ENCODE measurements at regions not wholly inside any gene's neighbourhood (a gene's known extent, or its start where the extent isn't known, plus 50 kb on each side); places are given as distances from the start of the nearest gene placed in this dataset.
"Not testable (repeated sequence)": the region's sequence is repeated elsewhere in the genome, so short reads cannot be mapped to it uniquely, and the experiment has no call there.

GRCh38 chr9:88596376-88596775 lies 61.4 kb downstream of the NXNL2 start:
- Mint-ChIP-seq H3K36me3 (no peaks in the 10 kb centered on the region), H3K27ac (no peak overlapping the region), H3K9me3 (peaks cover 1% of the 10 kb centered on the region), H3K27me3 (peaks cover 2% of the 10 kb centered on the region), H3K4me3 (no peak overlapping the region), H3K4me1 (no peaks in the 10 kb centered on the region)
- DNase-seq (ENCODE audit: low spot score in 2 of 2) (no peak), ATAC-seq (ENCODE audit: low read depth) (no peak)

- no peak for DNase-seq (ENCODE audit: low spot score in 2 of 2)
- H3K4me1 Mint-ChIP-seq: no peaks in the 10 kb centered on the region
Observed at GRCh38 chr9:88604836-88605511, 70.0 kb downstream of the NXNL2 start.

GRCh38 chr9:88605512-88606362 lies 70.8 kb downstream of the NXNL2 start:
- no peak for DNase-seq (ENCODE audit: low spot score in 2 of 2)
- Mint-ChIP-seq H3K9me3 (peaks cover 3% of the 10 kb centered on the region), H3K4me1 (no peaks in the 10 kb centered on the region), H3K4me3 (no peak overlapping the region), H3K27ac (no peak overlapping the region), H3K36me3 (no peaks in the 10 kb centered on the region), H3K27me3 (no peaks in the 10 kb centered on the region)
- no peak for ATAC-seq (ENCODE audit: low read depth)

More at GRCh38 chr9:88604836-88605511, 70.0 kb downstream of the NXNL2 start:
- H3K36me3 Mint-ChIP-seq: no peaks in the 10 kb centered on the region
- H3K27me3 Mint-ChIP-seq: no peaks in the 10 kb centered on the region
- no peak overlapping the region for H3K27ac Mint-ChIP-seq
- no peak overlapping the region for H3K4me3 Mint-ChIP-seq
- ATAC-seq (ENCODE audit: low read depth): no peak
- peaks cover 3% of the 10 kb centered on the region for H3K9me3 Mint-ChIP-seq

GRCh38 chr9:88614359-88614758 lies 79.4 kb downstream of the NXNL2 start:
- H3K4me1 Mint-ChIP-seq: no peaks in the 10 kb centered on the region
- H3K27me3 Mint-ChIP-seq: no peaks in the 10 kb centered on the region
- H3K4me3 Mint-ChIP-seq: no peak overlapping the region
- peaks cover 11% of the 10 kb centered on the region for H3K9me3 Mint-ChIP-seq
- ATAC-seq (ENCODE audit: low read depth) (no peak), DNase-seq (ENCODE audit: low spot score in 2 of 2) (no peak)
- no peak overlapping the region for H3K27ac Mint-ChIP-seq
- H3K36me3 Mint-ChIP-seq: peaks cover 2% of the 10 kb centered on the region

- Mint-ChIP-seq H3K4me1 (no peaks in the 10 kb centered on the region), H3K36me3 (no peaks in the 10 kb centered on the region), H3K27ac (no peak overlapping the region), H3K9me3 (no peaks in the 10 kb centered on the region), H3K27me3 (no peaks in the 10 kb centered on the region), H3K4me3 (no peak overlapping the region)
- no peak for DNase-seq (ENCODE audit: low spot score in 2 of 2)
- no peak for ATAC-seq (ENCODE audit: low read depth)
Observed at GRCh38 chr9:88623698-88624097, 88.7 kb downstream of the NXNL2 start.

GRCh38 chr9:88628114-88628513 lies 93.1 kb downstream of the NXNL2 start:
- DNase-seq (ENCODE audit: low spot score in 2 of 2) (no peak), ATAC-seq (ENCODE audit: low read depth) (no peak)
- H3K9me3 Mint-ChIP-seq: peaks cover 3% of the 10 kb centered on the region
- no peaks in the 10 kb centered on the region for H3K4me1 Mint-ChIP-seq
- no peaks in the 10 kb centered on the region for H3K36me3 Mint-ChIP-seq
- no peaks in the 10 kb centered on the region for H3K27me3 Mint-ChIP-seq
- no peak overlapping the region for H3K27ac Mint-ChIP-seq
- H3K4me3 Mint-ChIP-seq: no peak overlapping the region

- H3K4me3 Mint-ChIP-seq: no peak overlapping the region
- no peak for ATAC-seq (ENCODE audit: low read depth)
Observed at GRCh38 chr9:88628811-88629210, 93.8 kb downstream of the NXNL2 start.

GRCh38 chr9:88630574-88630973 lies 95.6 kb downstream of the NXNL2 start:
- not testable (repeated sequence) for H3K36me3 Mint-ChIP-seq; H3K4me1 Mint-ChIP-seq; H3K27me3 Mint-ChIP-seq; DNase-seq (ENCODE audit: low spot score in 2 of 2); ATAC-seq (ENCODE audit: low read depth); H3K4me3 Mint-ChIP-seq; H3K27ac Mint-ChIP-seq
- H3K9me3 Mint-ChIP-seq: peaks cover 12% of the 10 kb centered on the region

More at GRCh38 chr9:88628811-88629210, 93.8 kb downstream of the NXNL2 start:
- peaks cover 6% of the 10 kb centered on the region for H3K9me3 Mint-ChIP-seq
- DNase-seq (ENCODE audit: low spot score in 2 of 2): no peak
- no peaks in the 10 kb centered on the region for H3K4me1 Mint-ChIP-seq
- no peak overlapping the region for H3K27ac Mint-ChIP-seq
- no peaks in the 10 kb centered on the region for H3K36me3 Mint-ChIP-seq
- H3K27me3 Mint-ChIP-seq: no peaks in the 10 kb centered on the region

GRCh38 chr9:88635151-88635550 lies 100.2 kb downstream of the NXNL2 start:
- no peak for DNase-seq (ENCODE audit: low spot score in 2 of 2)
- Mint-ChIP-seq H3K4me3 (no peak overlapping the region), H3K27me3 (peaks cover 3% of the 10 kb centered on the region), H3K36me3 (no peaks in the 10 kb centered on the region), H3K9me3 (peaks cover 21% of the 10 kb centered on the region), H3K4me1 (no peaks in the 10 kb centered on the region), H3K27ac (no peak overlapping the region)
- no peak for ATAC-seq (ENCODE audit: low read depth)

GRCh38 chr9:88641456-88642240 lies 106.7 kb downstream of the NXNL2 start:
- no peak for DNase-seq (ENCODE audit: low spot score in 2 of 2)
- Mint-ChIP-seq H3K36me3 (peaks cover 3% of the 10 kb centered on the region), H3K9me3 (peaks cover 11% of the 10 kb centered on the region), H3K4me1 (no peaks in the 10 kb centered on the region), H3K27ac (no peak overlapping the region), H3K27me3 (peaks cover 11% of the 10 kb centered on the region), H3K4me3 (no peak overlapping the region)
- no peak for ATAC-seq (ENCODE audit: low read depth)

GRCh38 chr9:88642336-88642735 lies 107.4 kb downstream of the NXNL2 start:
- H3K9me3 Mint-ChIP-seq: peaks cover 9% of the 10 kb centered on the region
- H3K27me3 Mint-ChIP-seq: peaks cover 11% of the 10 kb centered on the region
- DNase-seq (ENCODE audit: low spot score in 2 of 2) (no peak), ATAC-seq (ENCODE audit: low read depth) (no peak)
- H3K4me3 Mint-ChIP-seq: no peak overlapping the region
- H3K36me3 Mint-ChIP-seq: peaks cover 3% of the 10 kb centered on the region
- no peaks in the 10 kb centered on the region for H3K4me1 Mint-ChIP-seq
- H3K27ac Mint-ChIP-seq: no peak overlapping the region

- Mint-ChIP-seq H3K4me3 (no peak overlapping the region), H3K36me3 (peaks cover 3% of the 10 kb centered on the region), H3K27ac (no peak overlapping the region), H3K4me1 (no peaks in the 10 kb centered on the region), H3K27me3 (peaks cover 8% of the 10 kb centered on the region), H3K9me3 (peaks cover 6% of the 10 kb centered on the region)
- no peak for ATAC-seq (ENCODE audit: low read depth)
- DNase-seq (ENCODE audit: low spot score in 2 of 2): no peak
Observed at GRCh38 chr9:88643931-88644330, 109.0 kb downstream of the NXNL2 start.

- no peak overlapping the region for H3K4me3 Mint-ChIP-seq
- no peak for ATAC-seq (ENCODE audit: low read depth)
- no peak for DNase-seq (ENCODE audit: low spot score in 2 of 2)
- H3K4me1 Mint-ChIP-seq: no peaks in the 10 kb centered on the region
- peaks cover 3% of the 10 kb centered on the region for H3K36me3 Mint-ChIP-seq
- peaks cover 6% of the 10 kb centered on the region for H3K9me3 Mint-ChIP-seq
- no peak overlapping the region for H3K27ac Mint-ChIP-seq
- peaks cover 8% of the 10 kb centered on the region for H3K27me3 Mint-ChIP-seq
Observed at GRCh38 chr9:88645172-88645878, 110.3 kb downstream of the NXNL2 start.

GRCh38 chr9:88645879-88646199 lies 110.9 kb downstream of the NXNL2 start:
- ATAC-seq (ENCODE audit: low read depth) (no peak), DNase-seq (ENCODE audit: low spot score in 2 of 2) (no peak)
- H3K36me3 Mint-ChIP-seq: peaks cover 3% of the 10 kb centered on the region
- no peaks in the 10 kb centered on the region for H3K4me1 Mint-ChIP-seq
- peaks cover 8% of the 10 kb centered on the region for H3K27me3 Mint-ChIP-seq
- no peak overlapping the region for H3K27ac Mint-ChIP-seq
- peaks cover 6% of the 10 kb centered on the region for H3K9me3 Mint-ChIP-seq
- no peak overlapping the region for H3K4me3 Mint-ChIP-seq
